Astrocyte (in vitro differentiated cells and primary cell): ENCODE measurements at regions not wholly inside any gene's neighbourhood (a gene's known extent, or its start where the extent isn't known, plus 50 kb on each side); places are given as distances from the start of the nearest gene placed in this dataset.

Experiments
- DNase-seq: peaks from one replicate; pipeline ENCODE4 v3.0.0-alpha.2; 2010; ENCODE audit warnings: low read depth
- FAIRE-seq: peaks from 2 replicates; lab custom pipeline; 2011; peaks lifted over from hg19 to GRCh38; lab: Jason Lieb, UNC
- H2AFZ ChIP-seq: 2 replicates; pipeline ENCODE4 v1.6.0; 2012; ENCODE audit warnings: low read depth, low read length, inconsistent platforms
- H3K27ac ChIP-seq: 2 replicates; pipeline ENCODE4 v1.5.1; 2011; ENCODE audit warnings: low read depth, low read length, inconsistent platforms
- H3K27me3 ChIP-seq: 2 replicates; pipeline ENCODE4 v1.6.0; 2011; ENCODE audit warnings: low read length, inconsistent platforms; ENCODE audit not compliant: insufficient read depth
- H3K36me3 ChIP-seq: 2 replicates; pipeline ENCODE4 v1.5.1; 2011; ENCODE audit warnings: low read length, inconsistent platforms; ENCODE audit not compliant: insufficient read depth
- H3K4me1 ChIP-seq: 2 replicates; pipeline ENCODE4 v1.5.1; 2011; ENCODE audit warnings: low read length, inconsistent platforms; ENCODE audit not compliant: insufficient read depth
- H3K4me2 ChIP-seq: 2 replicates; pipeline ENCODE4 v1.6.0; 2012; ENCODE audit warnings: low read length, inconsistent platforms
- H3K4me3 ChIP-seq: 2 replicates; pipeline ENCODE4 v1.5.1; 2011; ENCODE audit warnings: low read depth, mild to moderate bottlenecking, low read length, inconsistent platforms; ENCODE audit not compliant: insufficient read depth
- H3K79me2 ChIP-seq: 2 replicates; pipeline ENCODE4 v1.6.0; 2012; ENCODE audit warnings: mild to moderate bottlenecking, low read length, inconsistent platforms; ENCODE audit not compliant: insufficient read depth
- H3K9ac ChIP-seq: 2 replicates; pipeline ENCODE4 v1.6.0; 2012; ENCODE audit warnings: mild to moderate bottlenecking, low read length, inconsistent platforms
- H3K9me3 ChIP-seq: 2 replicates; pipeline ENCODE4 v1.5.1; 2012; ENCODE audit warnings: low read depth, mild to moderate bottlenecking, low read length, inconsistent platforms; ENCODE audit not compliant: insufficient read depth
- H4K20me1 ChIP-seq: 2 replicates; pipeline ENCODE4 v1.6.0; 2012; ENCODE audit warnings: low read length, inconsistent platforms; ENCODE audit not compliant: insufficient read depth
- H3K27ac Mint-ChIP-seq: one replicate; pipeline ENCODE4 v1.8.0; 2021; ENCODE audit warnings: mild to moderate bottlenecking, mixed read lengths; ENCODE audit not compliant: unreplicated experiment
- H3K27me3 Mint-ChIP-seq: one replicate; pipeline ENCODE4 v1.8.0; 2021; ENCODE audit warnings: low read depth, mixed read lengths; ENCODE audit not compliant: unreplicated experiment
- H3K36me3 Mint-ChIP-seq: one replicate; pipeline ENCODE4 v1.8.0; 2021; ENCODE audit warnings: low read depth, mixed read lengths; ENCODE audit not compliant: unreplicated experiment
- H3K4me1 Mint-ChIP-seq: one replicate; pipeline ENCODE4 v1.8.0; 2021; ENCODE audit warnings: low read depth, mixed read lengths; ENCODE audit not compliant: unreplicated experiment
- H3K4me3 Mint-ChIP-seq: one replicate; pipeline ENCODE4 v1.8.0; 2021; ENCODE audit warnings: mild to moderate bottlenecking, moderate library complexity, mixed read lengths; ENCODE audit not compliant: unreplicated experiment
- H3K9me3 Mint-ChIP-seq: one replicate; pipeline ENCODE4 v1.8.0; 2021; ENCODE audit warnings: mild to moderate bottlenecking, mixed read lengths; ENCODE audit not compliant: unreplicated experiment
- EZH2 ChIP-seq: IDR thresholded peaks from 2 replicates; pipeline ENCODE4 v1.6.1; 2012; ENCODE audit warnings: mild to moderate bottlenecking, low read length, inconsistent platforms; ENCODE audit not compliant: insufficient read depth
- TF ChIP-seq, protein P1 (sequence below): IDR thresholded peaks from 2 replicates; pipeline ENCODE4 v1.5.1; 2011; ENCODE audit warnings: low read depth, mild to moderate bottlenecking, inconsistent platforms, low read length, moderate library complexity; ENCODE audit not compliant: insufficient read depth

DNA sequence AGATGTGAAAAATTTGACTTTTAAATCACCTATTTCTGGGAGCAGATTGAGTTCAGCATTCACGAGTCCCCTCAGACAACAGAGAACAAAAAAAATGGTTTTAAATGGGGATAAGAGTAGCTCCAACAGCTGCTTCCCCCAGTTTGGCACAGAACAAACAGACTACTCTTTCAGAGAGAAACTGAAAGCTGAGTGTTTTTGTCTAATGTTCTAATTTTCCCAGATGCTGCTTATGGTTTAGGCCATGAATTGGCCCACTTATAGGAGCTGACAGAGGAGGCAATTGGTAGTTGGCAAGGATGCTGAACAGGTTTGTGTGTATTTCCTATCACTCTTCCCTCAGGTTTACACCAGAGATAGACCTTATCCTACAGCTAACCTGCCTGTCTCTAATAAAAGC lies 1637.4 kb upstream of the PRMT6 start:
- Histone ChIP-seq H2AFZ (no peak overlapping the region), H3K4me1 (no peaks in the 10 kb centered on the region), H3K27ac (no peak overlapping the region), H4K20me1 (no peaks in the 10 kb centered on the region), H3K9ac (no peak overlapping the region), H3K36me3 (no peaks in the 10 kb centered on the region), H3K79me2 (no peaks in the 10 kb centered on the region), H3K9me3 (no peaks in the 10 kb centered on the region), H3K27me3 (no peaks in the 10 kb centered on the region), H3K4me2 (no peak overlapping the region), H3K4me3 (no peak overlapping the region)
- FAIRE-seq (no peak), DNase-seq (no peak)
- no peaks in the 10 kb centered on the region for H3K4me1 Mint-ChIP-seq
- no peak overlapping the region for H3K4me3 Mint-ChIP-seq
- no peaks in the 10 kb centered on the region for H3K27me3 Mint-ChIP-seq
- no peaks in the 10 kb centered on the region for H3K9me3 Mint-ChIP-seq
- no peak overlapping the region for H3K27ac Mint-ChIP-seq
- TF ChIP-seq EZH2: no peak
- TF ChIP-seq, protein P1, sequence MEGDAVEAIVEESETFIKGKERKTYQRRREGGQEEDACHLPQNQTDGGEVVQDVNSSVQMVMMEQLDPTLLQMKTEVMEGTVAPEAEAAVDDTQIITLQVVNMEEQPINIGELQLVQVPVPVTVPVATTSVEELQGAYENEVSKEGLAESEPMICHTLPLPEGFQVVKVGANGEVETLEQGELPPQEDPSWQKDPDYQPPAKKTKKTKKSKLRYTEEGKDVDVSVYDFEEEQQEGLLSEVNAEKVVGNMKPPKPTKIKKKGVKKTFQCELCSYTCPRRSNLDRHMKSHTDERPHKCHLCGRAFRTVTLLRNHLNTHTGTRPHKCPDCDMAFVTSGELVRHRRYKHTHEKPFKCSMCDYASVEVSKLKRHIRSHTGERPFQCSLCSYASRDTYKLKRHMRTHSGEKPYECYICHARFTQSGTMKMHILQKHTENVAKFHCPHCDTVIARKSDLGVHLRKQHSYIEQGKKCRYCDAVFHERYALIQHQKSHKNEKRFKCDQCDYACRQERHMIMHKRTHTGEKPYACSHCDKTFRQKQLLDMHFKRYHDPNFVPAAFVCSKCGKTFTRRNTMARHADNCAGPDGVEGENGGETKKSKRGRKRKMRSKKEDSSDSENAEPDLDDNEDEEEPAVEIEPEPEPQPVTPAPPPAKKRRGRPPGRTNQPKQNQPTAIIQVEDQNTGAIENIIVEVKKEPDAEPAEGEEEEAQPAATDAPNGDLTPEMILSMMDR: no peak
- no peaks in the 10 kb centered on the region for H3K36me3 Mint-ChIP-seq

DNA sequence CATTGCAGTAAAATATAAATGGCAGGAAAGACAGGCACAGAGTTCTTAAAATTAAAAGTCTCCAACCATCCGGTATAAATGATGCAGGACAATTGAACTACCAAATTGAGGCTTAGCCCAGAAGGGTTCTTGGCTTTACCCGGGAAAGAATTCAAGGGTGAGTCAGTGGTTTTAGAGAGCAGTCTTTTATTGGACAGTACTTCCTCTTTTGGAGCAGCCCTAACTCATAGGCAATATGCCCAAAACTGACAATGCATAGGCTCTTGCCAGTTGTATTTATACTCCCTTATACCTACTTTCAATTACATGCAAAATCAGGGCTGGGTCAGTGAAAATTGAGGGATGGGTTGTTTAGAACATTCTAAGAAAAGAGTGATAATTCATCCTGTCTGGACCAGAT lies 1628.9 kb upstream of the PRMT6 start:
- TF ChIP-seq, protein P1: no peak
- no peak for TF ChIP-seq EZH2
- Histone ChIP-seq H4K20me1 (no peaks in the 10 kb centered on the region), H3K27ac (no peak overlapping the region), H3K9me3 (no peaks in the 10 kb centered on the region), H3K4me1 (no peaks in the 10 kb centered on the region), H3K9ac (no peak overlapping the region), H3K36me3 (no peaks in the 10 kb centered on the region), H3K4me3 (no peak overlapping the region), H3K4me2 (no peak overlapping the region), H3K79me2 (no peaks in the 10 kb centered on the region), H2AFZ (no peak overlapping the region), H3K27me3 (no peaks in the 10 kb centered on the region)
- H3K36me3 Mint-ChIP-seq: no peaks in the 10 kb centered on the region
- no peak overlapping the region for H3K27ac Mint-ChIP-seq
- FAIRE-seq: no peak
- H3K4me1 Mint-ChIP-seq: no peaks in the 10 kb centered on the region
- no peak for DNase-seq
- H3K9me3 Mint-ChIP-seq: no peaks in the 10 kb centered on the region
- no peak overlapping the region for H3K4me3 Mint-ChIP-seq
- no peaks in the 10 kb centered on the region for H3K27me3 Mint-ChIP-seq

DNA sequence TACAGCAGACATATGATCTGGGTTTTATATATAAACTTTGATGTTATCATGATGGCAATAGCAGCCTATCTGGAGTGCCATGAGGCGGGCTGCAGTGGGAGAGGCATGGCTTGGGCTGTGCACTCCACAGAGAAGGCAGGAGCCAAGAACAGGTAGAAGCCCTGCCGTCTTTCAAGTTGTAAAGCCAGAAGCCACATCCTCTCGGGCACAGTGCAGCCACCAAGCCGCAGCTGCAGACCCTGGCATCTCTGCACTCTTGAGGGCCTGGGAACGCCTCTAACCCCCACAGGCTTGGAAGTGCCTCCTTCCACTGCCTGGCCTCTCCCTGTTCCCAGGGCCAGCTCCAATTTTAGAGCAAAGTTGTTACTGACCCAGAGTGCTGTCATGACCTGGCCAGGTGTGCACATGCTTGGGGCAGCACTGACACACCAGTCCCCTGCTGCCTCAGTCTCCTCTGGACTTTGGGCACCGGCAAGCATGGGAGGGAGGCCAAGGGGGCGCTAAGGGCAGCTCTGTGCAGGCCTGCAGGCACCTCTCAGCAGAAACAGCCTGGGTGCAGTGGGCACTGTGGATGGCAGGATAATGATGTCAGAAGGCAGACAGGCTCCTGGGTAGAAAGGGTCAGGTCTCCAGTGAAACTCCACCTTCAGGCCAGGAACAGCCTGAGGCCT lies 1619.8 kb upstream of the PRMT6 start:
- Histone ChIP-seq H3K4me1 (no peaks in the 10 kb centered on the region), H2AFZ (no peak overlapping the region), H3K79me2 (no peaks in the 10 kb centered on the region), H3K4me2 (no peak overlapping the region), H3K9me3 (peaks cover 3% of the 10 kb centered on the region), H3K4me3 (no peak overlapping the region), H3K27ac (no peak overlapping the region), H3K9ac (no peak overlapping the region), H3K36me3 (no peaks in the 10 kb centered on the region), H3K27me3 (no peaks in the 10 kb centered on the region), H4K20me1 (no peaks in the 10 kb centered on the region)
- H3K9me3 Mint-ChIP-seq: no peaks in the 10 kb centered on the region
- no peaks in the 10 kb centered on the region for H3K27me3 Mint-ChIP-seq
- TF ChIP-seq, protein P1: no peak
- no peak for TF ChIP-seq EZH2
- no peaks in the 10 kb centered on the region for H3K4me1 Mint-ChIP-seq
- no peak for FAIRE-seq
- DNase-seq: no peak
- H3K36me3 Mint-ChIP-seq: no peaks in the 10 kb centered on the region
- no peak overlapping the region for H3K4me3 Mint-ChIP-seq
- no peak overlapping the region for H3K27ac Mint-ChIP-seq
